A549 (cell line): ENCODE measurements at regions not wholly inside any gene's neighbourhood (a gene's known extent, or its start where the extent isn't known, plus 50 kb on each side); places are given as distances from the start of the nearest gene placed in this dataset.

Experiments
- BCL3 ChIP-seq: fragments of >200 bp; sonication (Bioruptor Twin); formaldehyde crosslinking; IDR thresholded peaks from 3 replicates; pipeline ENCODE4 v1.6.1; 2016
- CTCF ChIP-seq: fragments of >200 bp; sonication (Bioruptor Twin); formaldehyde crosslinking; IDR thresholded peaks from 3 replicates; pipeline ENCODE4 v1.5.1; 2016
- MAFK ChIP-seq: fragments of 450-650 bp; IDR thresholded peaks from 2 replicates; pipeline ENCODE4 v1.6.1; 2014; ENCODE audit not compliant: partially characterized antibody
- MAX ChIP-seq: IDR thresholded peaks from 2 replicates; pipeline ENCODE4 v1.6.1; 2012
- MYC ChIP-seq: IDR thresholded peaks from 2 replicates; pipeline ENCODE4 v1.6.1; 2012; ENCODE audit warnings: mild to moderate bottlenecking, inconsistent platforms, low read length, improper control_type of control experiment, borderline replicate concordance
- NFE2L2 ChIP-seq: fragments of 150-350 bp; conservative IDR thresholded peaks from 2 replicates; pipeline ENCODE4 v1.6.1; 2014; ENCODE audit warnings: low read length
- PHF8 ChIP-seq: fragments of 200-600 bp; sonication (generic); IDR thresholded peaks from 2 replicates; pipeline ENCODE4 v1.6.1; 2016; ENCODE audit warnings: low read depth, mild to moderate bottlenecking, antibody characterized with exemption, moderate library complexity, borderline replicate concordance
- POLR2A ChIP-seq: IDR thresholded peaks from 2 replicates; pipeline ENCODE4 v1.6.1; 2012; ENCODE audit warnings: mild to moderate bottlenecking, low read length
- SMC3 ChIP-seq: fragments of >200 bp; sonication (Bioruptor Twin); formaldehyde crosslinking; IDR thresholded peaks from 3 replicates; pipeline ENCODE4 v1.6.1; 2018; ENCODE audit warnings: inconsistent platforms
- ZFP36 ChIP-seq: fragments of 450-650 bp; IDR thresholded peaks from 2 replicates; pipeline ENCODE4 v1.6.1; 2014; ENCODE audit warnings: borderline replicate concordance; ENCODE audit not compliant: partially characterized antibody
- ZNF302 ChIP-seq: fragments of 250-450 bp; sonication (Bioruptor Pico); IDR thresholded peaks from 2 replicates; pipeline ENCODE4 v1.9.0; 2021; ENCODE audit warnings: inconsistent platforms, mild to moderate bottlenecking, moderate library complexity

GRCh38 chr16:11413907-11414595, 68.8 kb downstream of the RMI2 start:
- TF ChIP-seq ZFP36 (no peak), SMC3 (no peak), BCL3 (no peak), CTCF (no peak), MYC (no peak), POLR2A (no peak), MAX (no peak), PHF8 (no peak), ZNF302 (CRISPR knock-in tag) (no peak), MAFK (no peak), NFE2L2 (no peak)
